ENCODE measurements at regions not wholly inside any gene's neighbourhood (a gene's known extent, or its start where the extent isn't known, plus 50 kb on each side); places are given as distances from the start of the nearest gene placed in this dataset.

GRCh38 chr5:82419559-82420332 is 141.6 kb upstream of the RPS23 start:
- intact Hi-C loops (cut with DNase I) = no loop called here
- no peak for ATAC-seq
- no peak overlapping the region for H3K4me3 ChIP-seq
- no peak overlapping the region for H3K27ac ChIP-seq
- no peaks in the 10 kb centered on the region for H3K27me3 ChIP-seq
- TF ChIP-seq POLR2A (IDR thresholded peaks at IDR 0.05) (no peak), CTCF (IDR thresholded peaks at IDR 0.05) (no peak)
- DNase-seq = no peak
- no peaks in the 10 kb centered on the region for H3K36me3 ChIP-seq
- 68 to 78% (median 75%) methylated on average over 6 of the region's 6 CpGs for WGBS, 4 donors
- H3K9me3 ChIP-seq = no peaks in the 10 kb centered on the region
- peaks cover 0 to 44% (median 0%) of the 10 kb centered on the region in 12 donors for H3K4me1 ChIP-seq

- H3K9me3 ChIP-seq = no peaks in the 10 kb centered on the region
- TF ChIP-seq CTCF (IDR thresholded peaks at IDR 0.05) (no peak), POLR2A (IDR thresholded peaks at IDR 0.05) (no peak)
- DNase-seq (no peak), ATAC-seq (no peak)
- H3K4me1 ChIP-seq = peaks cover 0 to 49% (median 0%) of the 10 kb centered on the region in 12 donors
- intact Hi-C loops (cut with DNase I) = no loop called here
- H3K4me3 ChIP-seq = no peak overlapping the region
- H3K36me3 ChIP-seq = no peaks in the 10 kb centered on the region
- 47 to 50% (median 49%) methylated on average over 2 of the region's 2 CpGs for WGBS, 4 donors
- H3K27me3 ChIP-seq = no peaks in the 10 kb centered on the region
- H3K27ac ChIP-seq = no peak overlapping the region
These were observed 140.4 kb upstream of the RPS23 start for GRCh38 chr5:82418608-82418950.

- Histone ChIP-seq H3K27me3 (no peaks in the 10 kb centered on the region), H3K9me3 (no peaks in the 10 kb centered on the region), H3K4me1 (peaks cover 0 to 52% (median 0%) of the 10 kb centered on the region in 12 donors), H3K4me3 (no peak overlapping the region), H3K36me3 (no peaks in the 10 kb centered on the region), H3K27ac (no peak overlapping the region)
- DNase-seq (no peak), ATAC-seq (no peak)
- TF ChIP-seq POLR2A (IDR thresholded peaks at IDR 0.05) = no peak
- TF ChIP-seq CTCF (IDR thresholded peaks at IDR 0.05) = no peak
- 84 to 87% (median 85%) methylated on average over 11 of the region's 11 CpGs for WGBS, 4 donors
- intact Hi-C loops (cut with DNase I) = no loop called here
These were observed 139.8 kb upstream of the RPS23 start for GRCh38 chr5:82417776-82418607.

GRCh38 chr5:82416512-82416911 is 138.4 kb upstream of the RPS23 start:
- no peak for TF ChIP-seq POLR2A (IDR thresholded peaks at IDR 0.05)
- no peak for TF ChIP-seq CTCF (IDR thresholded peaks at IDR 0.05)
- intact Hi-C loops (cut with DNase I) = no loop called here
- H3K9me3 ChIP-seq = no peaks in the 10 kb centered on the region
- H3K4me1 ChIP-seq = peaks cover 0 to 44% (median 0%) of the 10 kb centered on the region in 12 donors
- H3K36me3 ChIP-seq = no peaks in the 10 kb centered on the region
- no peak overlapping the region for H3K4me3 ChIP-seq
- H3K27ac ChIP-seq = no peak overlapping the region
- ATAC-seq (no peak), DNase-seq (no peak)
- no peaks in the 10 kb centered on the region for H3K27me3 ChIP-seq
- 71 to 91% (median 71%) methylated on average over 4 of the region's 4 CpGs for WGBS, 4 donors
